Calu3 (cell line): ENCODE measurements at regions not wholly inside any gene's neighbourhood (a gene's known extent, or its start where the extent isn't known, plus 50 kb on each side); places are given as distances from the start of the nearest gene placed in this dataset.

ENCODE experiments used
- BruUV-seq: library from RNA; stranded (reverse); fragments of 400-500 nt; replicated peaks from 2 replicates; lab custom pipeline; 2021; lab: Mats Ljungman, UMichigan
- CTCF ChIA-PET: fragments of 300-600 bp; sonication (Branson Sonifier 250); formaldehyde crosslinking; loops from one replicate; lab custom pipeline; 2022; ENCODE audit warnings: antibody characterized with exemption; lab: Charles Lee
- DNase-seq: peaks from one replicate; pipeline ENCODE4 v3.0.0; 2022
- H3K27ac Mint-ChIP-seq: one replicate; pipeline ENCODE4 v1.8.0; 2022; ENCODE audit warnings: mixed read lengths; ENCODE audit not compliant: unreplicated experiment
- H3K27me3 Mint-ChIP-seq: one replicate; pipeline ENCODE4 v1.8.0; 2022; ENCODE audit warnings: mixed read lengths; ENCODE audit not compliant: unreplicated experiment
- H3K36me3 Mint-ChIP-seq: one replicate; pipeline ENCODE4 v1.8.0; 2022; ENCODE audit warnings: mild to moderate bottlenecking, moderate library complexity, mixed read lengths; ENCODE audit not compliant: insufficient read depth, unreplicated experiment
- H3K4me1 Mint-ChIP-seq: one replicate; pipeline ENCODE4 v1.8.0; 2022; ENCODE audit warnings: mild to moderate bottlenecking, low read depth, mixed read lengths; ENCODE audit not compliant: unreplicated experiment
- H3K4me3 Mint-ChIP-seq: one replicate; pipeline ENCODE4 v1.8.0; 2022; ENCODE audit warnings: mild to moderate bottlenecking, low read depth, moderate library complexity, mixed read lengths; ENCODE audit not compliant: unreplicated experiment
- H3K9me3 Mint-ChIP-seq: one replicate; pipeline ENCODE4 v1.8.0; 2022; ENCODE audit warnings: low read depth, mixed read lengths; ENCODE audit not compliant: unreplicated experiment
- CTCF ChIP-seq: fragments of 200-600 bp; IDR thresholded peaks from one replicate; pipeline ENCODE4 v1.8.0; 2022; ENCODE audit warnings: antibody characterized with exemption; ENCODE audit not compliant: unreplicated experiment
- intact Hi-C: fragments of 100-400 bp; cut with micrococcal nuclease; formaldehyde crosslinking; loops from one replicate; pipeline ENCODE4 v1.10.0; 2022; ENCODE audit not compliant: unreplicated experiment

DNA sequence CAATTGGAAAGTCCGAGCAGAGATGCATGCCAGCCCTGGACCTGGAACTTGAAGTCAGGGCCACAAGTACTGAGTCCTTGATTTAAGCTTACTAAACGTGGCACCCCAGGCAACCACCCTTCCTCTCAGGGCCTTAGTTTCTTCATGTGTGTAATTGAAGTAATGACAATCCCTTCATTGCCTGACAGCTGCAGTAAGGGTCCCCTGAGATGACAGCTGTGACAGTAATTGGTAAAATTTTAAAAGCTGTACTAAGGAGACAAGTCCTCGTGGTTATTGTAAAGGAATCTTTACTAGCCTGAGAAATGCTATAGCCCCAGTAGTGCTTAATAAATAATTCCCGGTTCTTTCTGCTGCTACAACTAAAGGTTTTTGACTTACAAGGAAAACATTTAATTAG is 175.1 kb upstream of the RADX start:
- Mint-ChIP-seq H3K9me3 (no peaks in the 10 kb centered on the region), H3K4me1 (no peaks in the 10 kb centered on the region), H3K4me3 (no peak overlapping the region), H3K27ac (no peak overlapping the region), H3K36me3 (no peaks in the 10 kb centered on the region), H3K27me3 (peaks cover 63% of the 10 kb centered on the region)
- intact Hi-C loops: no loop called here
- no TSS peak for BruUV-seq
- TF ChIP-seq CTCF: no peak
- DNase-seq: no peak
- CTCF ChIA-PET: no interaction called here

- peaks cover 63% of the 10 kb centered on the region for H3K27me3 Mint-ChIP-seq
- H3K4me1 Mint-ChIP-seq: no peaks in the 10 kb centered on the region
- no peaks in the 10 kb centered on the region for H3K9me3 Mint-ChIP-seq
- TF ChIP-seq CTCF: no peak
- no peak for DNase-seq
- CTCF ChIA-PET: interaction anchor here (0.7 kb wide), 1 partner anchor 16 kb away, joined by 4 read pairs; no protein-coding TSS in a partner anchor
- H3K36me3 Mint-ChIP-seq: no peaks in the 10 kb centered on the region
- intact Hi-C loops: no loop called here
- no TSS peak for BruUV-seq
- no peak overlapping the region for H3K4me3 Mint-ChIP-seq
- H3K27ac Mint-ChIP-seq: no peak overlapping the region
Measured at GRCh38 chrX:106437407-106437806, 174.4 kb upstream of the RADX start.

- intact Hi-C loops: no loop called here
- H3K9me3 Mint-ChIP-seq: peaks cover 3% of the 10 kb centered on the region
- no peaks in the 10 kb centered on the region for H3K36me3 Mint-ChIP-seq
- no peak for DNase-seq
- H3K27ac Mint-ChIP-seq: no peak overlapping the region
- H3K4me1 Mint-ChIP-seq: no peaks in the 10 kb centered on the region
- CTCF ChIA-PET: no interaction called here
- peaks cover 35% of the 10 kb centered on the region for H3K27me3 Mint-ChIP-seq
- TF ChIP-seq CTCF: no peak
- H3K4me3 Mint-ChIP-seq: no peak overlapping the region
- BruUV-seq: no TSS peak
Measured at GRCh38 chrX:106450405-106450804, 161.4 kb upstream of the RADX start.

GRCh38 chrX:106451933-106452332 is 159.8 kb upstream of the RADX start:
- Mint-ChIP-seq H3K27me3 (peaks cover 22% of the 10 kb centered on the region), H3K9me3 (peaks cover 3% of the 10 kb centered on the region), H3K27ac (no peak overlapping the region), H3K36me3 (no peaks in the 10 kb centered on the region), H3K4me1 (no peaks in the 10 kb centered on the region), H3K4me3 (no peak overlapping the region)
- no TSS peak for BruUV-seq
- intact Hi-C loops: no loop called here
- no peak for DNase-seq
- TF ChIP-seq CTCF: no peak
- CTCF ChIA-PET: no interaction called here
